Esophagus (tissue), 2 donors: ENCODE measurements at regions not wholly inside any gene's neighbourhood (a gene's known extent, or its start where the extent isn't known, plus 50 kb on each side); places are given as distances from the start of the nearest gene placed in this dataset.
A peak's percentile ranks its signal among the peaks of the same experiment; 100 is the strongest.

Experiments used
- H3K27ac ChIP-seq, 2 donors: one replicate each; pipeline ENCODE4 v1.5.1; 2013; ENCODE audit warnings: low read depth in 2 of 2, mild to moderate bottlenecking in 2 of 2, inconsistent platforms in 1 of 2, low read length in 1 of 2, moderate library complexity in 1 of 2
- H3K27me3 ChIP-seq, 2 donors: one replicate each; pipeline ENCODE4 v1.6.1; 2013; ENCODE audit warnings: low read length in 2 of 2, control low read depth in 1 of 2, mild to moderate bottlenecking in 1 of 2; ENCODE audit not compliant: insufficient read depth in 2 of 2, control insufficient read depth in 1 of 2
- H3K36me3 ChIP-seq, 2 donors: one replicate each; pipeline ENCODE4 v1.6.1; 2013; ENCODE audit warnings: low read length in 1 of 2; ENCODE audit not compliant: control insufficient read depth in 2 of 2, insufficient read depth in 2 of 2
- H3K4me1 ChIP-seq, 2 donors: one replicate each; pipeline ENCODE4 v1.6.1; 2013; ENCODE audit warnings: low read length in 1 of 2; ENCODE audit not compliant: control insufficient read depth in 2 of 2, insufficient read depth in 2 of 2
- H3K4me3 ChIP-seq, 2 donors: one replicate each; pipeline ENCODE4 v1.5.1; 2013; ENCODE audit warnings: low read length in 2 of 2, mild to moderate bottlenecking in 2 of 2, low read depth in 1 of 2, moderate library complexity in 1 of 2
- H3K9me3 ChIP-seq, 2 donors: one replicate each; pipeline ENCODE4 v1.6.1; 2013; ENCODE audit warnings: mild to moderate bottlenecking in 2 of 2, low read depth in 1 of 2, low read length in 1 of 2, moderate library complexity in 1 of 2; ENCODE audit not compliant: control insufficient read depth in 2 of 2, insufficient read depth in 1 of 2
- WGBS, 2 donors: extraction: QIAGEN DNeasy Blood & Tissue Kit; methylation state at CpG; one replicate each; pipeline ENCODE4 v1.1.7; 2013; 5-methylcytosine and 5-hydroxymethylcytosine counted together
- donor health status: healthy with polysubstance abuse.
- donor health status: Bipolar disorder and iron deficiency.

DNA sequence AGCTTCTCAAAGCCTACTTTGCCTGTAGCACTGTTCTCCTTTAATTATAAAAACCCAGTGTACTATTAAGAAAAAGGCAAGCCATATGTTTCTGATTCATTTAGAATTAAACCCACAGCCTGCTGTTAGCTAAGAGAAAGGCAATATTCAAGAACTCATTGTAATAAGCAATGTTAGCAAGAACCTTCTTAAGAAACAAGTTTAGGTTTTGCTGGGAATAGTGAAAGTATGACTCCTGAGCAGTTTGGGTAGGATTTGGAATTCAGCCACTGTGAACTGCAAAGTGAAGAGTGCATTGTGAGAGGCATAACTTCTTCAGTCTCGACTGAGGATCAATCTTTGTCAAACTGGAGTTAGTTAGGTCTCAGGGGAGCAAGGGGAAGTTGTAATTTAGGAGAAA lies 206.5 kb upstream of the NT5C1B start:
- Histone ChIP-seq H3K36me3 (no peaks in the 10 kb centered on the region), H3K27me3 (no peaks in the 10 kb centered on the region), H3K4me1 (no peaks in the 10 kb centered on the region), H3K4me3 (no peak overlapping the region), H3K9me3 (no peaks in the 10 kb centered on the region), H3K27ac (no peak overlapping the region)
- WGBS, 2 donors: 19 to 45% methylated on average over 1 of the region's 1 CpG

DNA sequence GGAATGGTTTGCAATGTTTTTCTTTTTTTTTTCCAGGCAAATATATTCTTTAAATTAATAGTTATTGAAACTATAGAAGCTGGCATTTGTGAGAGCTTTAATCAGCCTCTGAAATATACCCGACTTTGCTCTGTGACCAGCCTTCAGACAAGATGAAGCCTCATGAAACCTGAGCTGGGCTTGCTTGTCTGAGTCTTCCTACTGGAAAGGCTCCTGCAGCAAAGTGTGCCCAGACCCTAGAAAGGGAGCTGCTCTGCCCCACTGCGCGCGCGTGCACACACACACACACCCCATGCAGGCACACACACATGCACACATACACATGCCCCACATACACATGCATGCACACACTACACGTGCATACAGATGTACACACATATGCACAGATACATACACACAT lies 203.3 kb upstream of the NT5C1B start:
- H3K27ac ChIP-seq: no peak overlapping the region
- H3K4me1 ChIP-seq: no peaks in the 10 kb centered on the region
- H3K9me3 ChIP-seq: no peaks in the 10 kb centered on the region
- H3K36me3 ChIP-seq: no peaks in the 10 kb centered on the region
- WGBS, 2 donors: 89 to 91% methylated on average over 6 of the region's 6 CpGs
- no peaks in the 10 kb centered on the region for H3K27me3 ChIP-seq
- H3K4me3 ChIP-seq: no peak overlapping the region

DNA sequence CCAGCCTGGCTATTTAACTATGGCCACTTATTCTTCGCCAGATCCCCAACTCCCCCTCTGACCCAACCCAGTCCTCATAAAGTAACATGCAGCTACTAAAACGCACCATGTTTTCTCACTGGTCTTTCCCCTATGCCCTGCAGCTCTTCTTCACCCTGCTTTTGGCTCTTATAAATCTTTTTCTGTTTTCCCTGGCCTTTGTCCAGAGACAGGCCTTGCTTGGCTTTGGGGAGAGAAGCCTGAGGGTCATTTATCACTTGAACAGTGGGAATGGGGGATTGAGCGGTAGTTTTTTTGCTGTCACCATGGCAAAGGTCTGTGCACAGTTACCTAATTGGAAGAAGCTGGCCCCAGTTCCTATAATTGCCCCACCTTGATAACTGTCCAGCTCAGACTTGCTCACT lies 202.9 kb upstream of the NT5C1B start:
- no peak overlapping the region for H3K27ac ChIP-seq
- no peaks in the 10 kb centered on the region for H3K27me3 ChIP-seq
- 37 to 57% methylated on average over 3 of the region's 3 CpGs for WGBS, 2 donors

DNA sequence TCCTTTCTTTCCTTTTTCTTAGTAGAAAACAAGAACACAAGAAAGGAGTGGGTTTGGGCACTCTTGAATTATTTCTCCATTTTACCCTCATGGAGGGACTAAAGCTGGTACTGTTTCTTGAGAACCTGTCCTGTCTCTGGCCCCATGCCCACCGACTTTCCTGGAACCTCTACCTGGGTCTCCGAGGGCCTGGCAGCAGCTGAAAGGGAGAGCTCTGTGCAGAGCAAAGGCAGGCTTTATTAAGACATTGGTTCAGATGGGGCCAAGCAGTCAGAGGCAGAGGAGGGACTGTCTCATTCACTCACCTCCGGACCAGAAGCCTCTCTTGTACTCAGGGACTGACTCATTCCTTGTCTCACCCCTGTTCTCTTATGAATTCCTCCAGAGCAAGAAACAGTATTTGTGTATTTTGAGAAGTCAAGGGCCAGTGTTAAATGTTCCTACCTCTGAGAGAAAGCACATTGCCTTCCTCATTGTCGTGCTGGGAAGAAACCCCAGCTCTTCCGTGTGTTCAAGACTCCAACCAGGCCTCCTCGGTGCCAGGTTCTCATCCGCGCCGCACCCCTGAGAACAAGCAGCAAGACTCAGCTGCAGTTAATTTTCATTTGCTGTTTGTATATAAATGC lies 201.9 kb upstream of the NT5C1B start:
- Histone ChIP-seq H3K27me3 (no peaks in the 10 kb centered on the region), H3K9me3 (no peaks in the 10 kb centered on the region), H3K4me3 (no peak overlapping the region), H3K4me1 (no peaks in the 10 kb centered on the region), H3K36me3 (no peaks in the 10 kb centered on the region), H3K27ac (peak overlapping the region in 1 of 2 donors; percentile 42)
- WGBS, 2 donors: 82 to 87% methylated on average over 9 of the region's 9 CpGs

More for the DNA sequence above, 202.9 kb upstream of the NT5C1B start:
- Histone ChIP-seq H3K4me1 (no peaks in the 10 kb centered on the region), H3K4me3 (no peak overlapping the region), H3K36me3 (no peaks in the 10 kb centered on the region), H3K9me3 (no peaks in the 10 kb centered on the region)

DNA sequence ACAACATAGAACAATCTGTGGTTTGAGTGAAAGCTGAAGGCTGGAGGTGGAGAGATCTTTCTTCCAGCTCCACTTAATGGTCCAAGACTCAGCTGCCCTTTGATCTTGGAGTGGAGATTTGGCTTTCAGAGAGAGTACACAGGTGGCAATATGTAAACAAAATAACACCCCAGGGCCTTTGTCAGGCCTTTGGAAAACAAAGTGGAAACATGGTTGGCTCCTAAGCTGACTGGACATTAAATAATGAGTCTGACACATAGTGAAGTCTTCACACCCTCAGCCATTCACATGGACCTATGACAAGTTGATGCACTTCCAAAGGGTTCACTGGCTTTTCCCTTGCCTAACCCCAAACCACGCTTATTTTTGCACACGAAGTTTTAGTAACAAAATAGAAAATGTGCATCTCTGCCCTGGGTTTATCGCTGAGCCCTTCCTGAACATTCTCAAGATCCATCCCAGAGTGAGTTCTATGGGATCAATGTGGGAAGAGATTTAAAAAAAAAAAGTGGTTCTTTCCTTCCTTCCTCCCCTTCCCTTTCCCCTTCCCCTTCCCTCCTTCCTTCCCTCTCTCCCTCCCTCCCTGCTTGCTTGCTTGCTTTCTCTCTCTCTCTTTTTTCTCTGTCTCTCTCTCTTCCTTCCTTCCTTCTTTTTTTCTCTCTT lies 201.3 kb upstream of the NT5C1B start:
- Histone ChIP-seq H3K4me3 (no peak overlapping the region), H3K4me1 (no peaks in the 10 kb centered on the region), H3K36me3 (no peaks in the 10 kb centered on the region), H3K27ac (no peak overlapping the region), H3K9me3 (no peaks in the 10 kb centered on the region), H3K27me3 (no peaks in the 10 kb centered on the region)
- WGBS, 2 donors: 70 to 80% methylated on average over 3 of the region's 3 CpGs

DNA sequence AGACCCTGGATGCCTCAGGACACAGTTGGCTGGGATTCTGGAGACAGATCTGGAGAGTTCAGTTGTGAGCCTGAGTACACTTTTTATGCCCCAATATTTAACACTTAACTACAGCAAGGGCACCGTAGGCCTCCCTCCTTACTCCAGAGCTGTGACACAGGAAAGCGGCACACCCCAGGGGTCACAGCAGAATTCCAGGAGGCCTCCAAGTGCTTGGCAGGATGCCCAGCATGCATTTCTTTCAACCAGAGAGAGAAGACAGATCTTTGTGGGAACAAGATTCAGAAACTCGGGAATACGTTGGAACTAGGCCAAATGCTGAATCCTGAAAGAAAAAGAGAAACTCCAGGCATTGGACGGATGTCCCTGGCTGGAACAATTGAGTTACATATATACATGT lies 199.2 kb upstream of the NT5C1B start:
- no peaks in the 10 kb centered on the region for H3K4me1 ChIP-seq
- no peaks in the 10 kb centered on the region for H3K27me3 ChIP-seq
- 66 to 74% methylated on average over 5 of the region's 5 CpGs for WGBS, 2 donors
- H3K4me3 ChIP-seq: no peak overlapping the region
- H3K27ac ChIP-seq: no peak overlapping the region
- H3K9me3 ChIP-seq: no peaks in the 10 kb centered on the region
- no peaks in the 10 kb centered on the region for H3K36me3 ChIP-seq

DNA sequence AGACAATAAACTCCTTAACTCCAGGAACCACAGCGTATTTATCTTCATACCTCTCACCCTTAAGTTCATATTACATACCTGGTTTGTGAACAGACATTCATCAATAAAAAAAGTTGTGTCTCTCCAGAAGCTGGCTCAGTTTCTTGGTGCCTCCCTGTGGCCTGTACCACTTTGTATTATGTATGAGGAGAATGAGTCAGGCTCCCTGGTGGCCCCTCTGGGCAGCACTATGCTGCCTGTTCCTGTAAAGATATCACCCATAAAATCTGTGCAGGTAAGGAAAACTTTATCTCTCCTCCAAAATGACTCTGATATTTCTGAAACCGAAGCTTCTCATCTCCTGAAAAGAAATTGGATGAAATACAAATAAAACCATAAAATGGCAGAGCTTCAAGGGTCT lies 198.4 kb upstream of the NT5C1B start:
- WGBS, 2 donors: 83 to 94% methylated on average over 2 of the region's 2 CpGs
- Histone ChIP-seq H3K27me3 (no peaks in the 10 kb centered on the region), H3K27ac (no peak overlapping the region), H3K4me3 (no peak overlapping the region), H3K4me1 (no peaks in the 10 kb centered on the region), H3K9me3 (no peaks in the 10 kb centered on the region), H3K36me3 (no peaks in the 10 kb centered on the region)

DNA sequence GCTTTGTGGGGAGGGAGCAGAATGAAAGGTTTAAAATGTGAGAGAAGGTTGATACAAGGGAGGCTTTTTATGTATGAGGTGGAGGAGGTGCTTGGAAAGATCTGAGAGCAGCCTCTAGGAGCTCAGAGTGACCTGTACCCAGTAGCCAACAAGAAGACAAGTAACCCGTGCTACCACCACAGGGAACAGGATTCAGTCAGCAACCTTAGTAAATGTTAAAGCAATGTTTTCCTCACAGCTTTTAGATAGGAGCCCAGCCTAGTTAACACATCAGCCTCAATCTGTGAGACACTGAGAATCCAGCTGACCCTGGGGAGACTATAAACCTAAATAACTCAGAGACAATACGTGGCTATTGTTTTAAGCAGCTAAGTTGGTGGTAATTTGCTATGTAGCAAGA lies 194.9 kb upstream of the NT5C1B start:
- Histone ChIP-seq H3K27me3 (no peaks in the 10 kb centered on the region), H3K4me1 (no peaks in the 10 kb centered on the region), H3K4me3 (no peak overlapping the region), H3K36me3 (no peaks in the 10 kb centered on the region), H3K9me3 (no peaks in the 10 kb centered on the region), H3K27ac (no peak overlapping the region)
- 92% methylated on average over 2 of the region's 2 CpGs for WGBS, 2 donors

DNA sequence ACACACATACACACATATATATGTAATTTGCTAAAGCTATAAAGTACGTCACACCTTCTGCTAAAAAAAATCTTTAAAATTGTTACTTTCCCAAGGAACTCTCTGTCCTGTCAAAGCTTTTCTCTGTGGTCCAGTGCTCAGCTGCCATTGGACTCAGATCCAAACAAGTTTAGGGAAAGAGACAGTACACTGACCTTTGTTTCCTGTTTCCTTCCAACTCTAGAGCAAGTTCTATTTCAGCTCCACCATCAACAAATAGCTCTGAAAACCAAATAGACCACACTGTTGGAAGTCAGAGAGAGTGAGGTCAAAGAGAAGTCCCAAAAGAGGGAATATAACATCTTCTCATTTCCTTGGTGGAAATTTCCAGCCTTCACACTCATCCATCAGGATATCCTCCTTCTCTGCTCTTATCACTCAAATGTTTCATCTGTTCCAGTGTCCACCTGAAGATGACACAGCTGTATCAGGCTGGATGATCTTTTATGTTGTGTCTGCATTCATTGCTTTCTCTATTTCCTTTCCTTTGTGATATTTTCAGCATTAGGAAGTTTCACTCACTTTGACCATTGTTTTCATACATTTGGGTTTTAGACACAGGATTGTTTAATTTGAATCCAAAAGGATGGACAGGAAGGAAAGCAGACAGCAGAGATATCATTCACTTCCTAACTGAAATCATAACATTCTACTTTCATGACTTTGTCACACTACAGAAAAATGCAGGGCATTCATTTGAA lies 192.3 kb upstream of the NT5C1B start:
- H3K9me3 ChIP-seq: no peaks in the 10 kb centered on the region
- no peaks in the 10 kb centered on the region for H3K27me3 ChIP-seq
- H3K4me3 ChIP-seq: no peak overlapping the region
- 86 to 97% methylated on average over 1 of the region's 1 CpG for WGBS, 2 donors
- H3K27ac ChIP-seq: no peak overlapping the region
- no peaks in the 10 kb centered on the region for H3K4me1 ChIP-seq
- no peaks in the 10 kb centered on the region for H3K36me3 ChIP-seq
